IMR-90 (cell line): ENCODE measurements at regions not wholly inside any gene's neighbourhood (a gene's known extent, or its start where the extent isn't known, plus 50 kb on each side); places are given as distances from the start of the nearest gene placed in this dataset.

Experiments
- ATAC-seq: fragments of 200-7000 bp; cut with Tn5 transposase; 2 replicates; pipeline ENCODE4 v1.9.1; 2020; ENCODE audit warnings: low read depth, mild to moderate bottlenecking, moderate library complexity
- BruUV-seq: library from RNA; stranded (reverse); fragments of 400-500 nt; replicated peaks from 2 replicates; lab custom pipeline; 2021; lab: Mats Ljungman, UMichigan
- CTCF ChIA-PET: fragments of 300-600 bp; formaldehyde crosslinking; extraction: SDS; loops from one replicate; lab custom pipeline; 2021; ENCODE audit warnings: antibody characterized with exemption; lab: Yijun Ruan, JAX
- POLR2A ChIA-PET: fragments of 300-600 bp; sonication (Branson Sonifier 250); formaldehyde crosslinking; loops from one replicate; lab custom pipeline; 2022; ENCODE audit warnings: antibody characterized with exemption; ENCODE audit not compliant: unreplicated experiment; lab: Charles Lee
- DNase-seq: peaks from one replicate; pipeline ENCODE4 v3.0.0; 2013
- H2AFZ ChIP-seq: replicated peaks from 2 replicates; pipeline ENCODE3; 2013; ENCODE audit warnings: low read length, mild to moderate bottlenecking; ENCODE audit not compliant: poor library complexity
- H2AK5ac ChIP-seq: 2 replicates; pipeline ENCODE4 v1.6.1; 2013; ENCODE audit warnings: low read depth, low read length, inconsistent platforms
- H2AK9ac ChIP-seq: replicated peaks from 2 replicates; pipeline ENCODE3; 2013; ENCODE audit warnings: mild to moderate bottlenecking, low read depth, low read length, moderate library complexity; ENCODE audit not compliant: poor library complexity
- H2BK120ac ChIP-seq: 2 replicates; pipeline ENCODE4 v1.6.1; 2013; ENCODE audit warnings: low read depth, low read length, inconsistent platforms
- H2BK15ac ChIP-seq: 3 replicates; pipeline ENCODE4 v1.6.1; 2013; ENCODE audit warnings: low read depth, low read length, inconsistent platforms
- H2BK20ac ChIP-seq: 2 replicates; pipeline ENCODE4 v1.6.1; 2013; ENCODE audit warnings: low read depth, mild to moderate bottlenecking, inconsistent platforms, low read length, moderate library complexity
- H2BK5ac ChIP-seq: 2 replicates; pipeline ENCODE4 v1.6.1; 2013; ENCODE audit warnings: mild to moderate bottlenecking, low read depth, low read length, inconsistent platforms; ENCODE audit not compliant: poor library complexity, severe bottlenecking
- H3K14ac ChIP-seq: replicated peaks from 2 replicates; pipeline ENCODE4 v1.6.1; 2013; ENCODE audit warnings: low read depth, low read length, inconsistent platforms
- H3K18ac ChIP-seq: 2 replicates; pipeline ENCODE4 v1.6.1; 2013; ENCODE audit warnings: low read depth, low read length, control low read depth
- H3K23ac ChIP-seq: 2 replicates; pipeline ENCODE4 v1.6.1; 2013; ENCODE audit warnings: low read depth, low read length, inconsistent platforms
- H3K27ac ChIP-seq: 2 replicates; pipeline ENCODE4 v1.5.1; 2013; ENCODE audit warnings: mild to moderate bottlenecking, control low read depth, low read length; ENCODE audit not compliant: insufficient read depth
- H3K27me3 ChIP-seq: 2 replicates; pipeline ENCODE4 v1.6.1; 2013; ENCODE audit warnings: low read length; ENCODE audit not compliant: control insufficient read depth, insufficient read depth
- H3K36me3 ChIP-seq: 2 replicates; pipeline ENCODE4 v1.6.1; 2013; ENCODE audit warnings: low read length, mixed read lengths; ENCODE audit not compliant: control insufficient read depth, insufficient read depth
- H3K4ac ChIP-seq: 2 replicates; pipeline ENCODE4 v1.6.1; 2013; ENCODE audit warnings: low read depth, low read length, inconsistent platforms
- H3K4me1 ChIP-seq: 2 replicates; pipeline ENCODE4 v1.6.1; 2013; ENCODE audit warnings: low read length, mixed read lengths; ENCODE audit not compliant: control insufficient read depth, insufficient read depth
- H3K4me2 ChIP-seq: 2 replicates; pipeline ENCODE4 v1.6.1; 2013; ENCODE audit warnings: low read depth, mild to moderate bottlenecking, control low read depth, low read length, moderate library complexity
- H3K4me3 ChIP-seq: 2 replicates; pipeline ENCODE4 v1.5.1; 2013; ENCODE audit warnings: low read depth, mild to moderate bottlenecking, control low read depth, low read length, moderate library complexity; ENCODE audit not compliant: insufficient read depth
- H3K56ac ChIP-seq: 2 replicates; pipeline ENCODE4 v1.6.1; 2013; ENCODE audit warnings: low read length, inconsistent platforms; ENCODE audit not compliant: insufficient read depth; ENCODE audit errors: extremely low read depth
- H3K79me1 ChIP-seq, 2 experiments: 2 replicates each; pipeline ENCODE4 v1.6.1; 2013; ENCODE audit warnings: low read length in 2 of 2, inconsistent platforms in 1 of 2, low read depth in 1 of 2
- H3K9ac ChIP-seq: 2 replicates; pipeline ENCODE4 v1.6.1; 2013; ENCODE audit warnings: low read depth, low read length, control low read depth
- H3K9me1 ChIP-seq: 2 replicates; pipeline ENCODE4 v1.6.1; 2013; ENCODE audit warnings: low read length, inconsistent platforms; ENCODE audit not compliant: insufficient read depth
- H3K9me3 ChIP-seq: 2 replicates; pipeline ENCODE4 v1.6.1; 2013; ENCODE audit warnings: low read length; ENCODE audit not compliant: control insufficient read depth, insufficient read depth
- H4K20me1 ChIP-seq: 2 replicates; pipeline ENCODE4 v1.6.1; 2013; ENCODE audit warnings: low read length, inconsistent platforms; ENCODE audit not compliant: insufficient read depth
- H4K5ac ChIP-seq: 2 replicates; pipeline ENCODE4 v1.6.1; 2013; ENCODE audit warnings: mild to moderate bottlenecking, low read depth, low read length, control low read depth
- H4K8ac ChIP-seq, 2 experiments: 2 replicates each; pipeline ENCODE4 v1.6.1; 2013; ENCODE audit warnings: low read depth in 2 of 2, low read length in 2 of 2, control low read depth in 1 of 2, inconsistent platforms in 1 of 2
- H4K91ac ChIP-seq: 2 replicates; pipeline ENCODE4 v1.6.1; 2013; ENCODE audit warnings: low read depth, low read length, inconsistent platforms; ENCODE audit not compliant: insufficient read depth
- CTCF ChIP-seq: conservative IDR thresholded peaks from 2 replicates; pipeline ENCODE4 v1.5.1; 2012; ENCODE audit warnings: mild to moderate bottlenecking, low read depth, low read length, improper control_type of control experiment
- POLR2A ChIP-seq: IDR thresholded peaks from 2 replicates; pipeline ENCODE4 v1.6.1; 2012; ENCODE audit warnings: mild to moderate bottlenecking, low read depth, low read length
- RFX5 ChIP-seq: IDR thresholded peaks from 2 replicates; pipeline ENCODE4 v1.8.0; 2012; ENCODE audit warnings: low read depth, mild to moderate bottlenecking, low read length, moderate library complexity
- WGBS, 2 experiments: methylation state at CpG; one replicate each; pipeline versions ENCODE4 v1.1.5 to v1.1.7; 2013; ENCODE audit warnings: missing lambda C conversion rate in 2 of 2; ENCODE audit not compliant: insufficient read length in 1 of 2; ENCODE audit errors: extremely low coverage in 2 of 2; 5-methylcytosine and 5-hydroxymethylcytosine counted together
- dilution Hi-C: fragments of 300-500 bp; cut with HindIII; formaldehyde crosslinking; loops from one replicate; pipeline ENCODE4 v1.14.3; 2018; ENCODE audit warnings: low sequenced_read_pairs; ENCODE audit not compliant: unreplicated experiment
- in situ Hi-C: fragments of 300-500 bp; cut with MboI; formaldehyde crosslinking; loops from 3 replicates; pipeline ENCODE4 v1.14.3; 2019; ENCODE audit warnings: low sequenced_read_pairs, inconsistent platforms, mixed read lengths
- intact Hi-C: fragments of 100-400 bp; cut with micrococcal nuclease; formaldehyde crosslinking; loops from 2 replicates; pipeline ENCODE4 v1.10.0; 2022

GRCh38 chr16:54482892-54483574, 196.4 kb upstream of the IRX3 start:
- Histone ChIP-seq H3K9ac (no peak overlapping the region), H3K23ac (no peak overlapping the region), H2BK15ac (no peak overlapping the region), H4K20me1 (no peaks in the 10 kb centered on the region), H4K5ac (no peak overlapping the region), H3K4ac (no peak overlapping the region), H2AK9ac (no peak overlapping the region), H3K79me1 (no peaks in the 10 kb centered on the region), H2AFZ (no peak overlapping the region), H3K56ac (no peak overlapping the region), H3K27me3 (no peaks in the 10 kb centered on the region), H3K4me1 (no peaks in the 10 kb centered on the region), H3K36me3 (no peaks in the 10 kb centered on the region), H3K9me3 (no peaks in the 10 kb centered on the region), H3K14ac (no peak overlapping the region), H3K9me1 (no peaks in the 10 kb centered on the region), H3K27ac (no peak overlapping the region), H3K4me2 (no peak overlapping the region), H2AK5ac (no peak overlapping the region), H2BK120ac (no peak overlapping the region), H2BK20ac (no peak overlapping the region), H3K4me3 (no peak overlapping the region), H4K8ac (no peak overlapping the region), H2BK5ac (no peak overlapping the region), H4K91ac (no peak overlapping the region), H3K18ac (no peak overlapping the region)
- dilution Hi-C loops: no loop called here
- ChIA-PET CTCF (no interaction called here), POLR2A (no interaction called here)
- TF ChIP-seq POLR2A (no peak), RFX5 (no peak), CTCF (no peak)
- 33% methylated on average over 2 of the region's 12 CpGs; no CpG with 5 or more reads in 1 of the 2 experiments for WGBS, 2 experiments
- in situ Hi-C loops: no loop called here
- no TSS peak for BruUV-seq
- no peak for DNase-seq
- ATAC-seq: no peak
- intact Hi-C loops: no loop called here
